IPS-18c (cell line): ENCODE measurements at regions not wholly inside any gene's neighbourhood (a gene's known extent, or its start where the extent isn't known, plus 50 kb on each side); places are given as distances from the start of the nearest gene placed in this dataset.

Experiments used
- H3K4me3 ChIP-seq: 2 replicates; pipeline ENCODE4 v1.7.0; 2013; ENCODE audit warnings: low read depth, mild to moderate bottlenecking, low read length, moderate library complexity; ENCODE audit not compliant: insufficient read depth
- H3K9me3 ChIP-seq: one replicate; pipeline ENCODE4 v1.6.1; 2013; ENCODE audit warnings: mild to moderate bottlenecking, low read length, moderate library complexity; ENCODE audit not compliant: control insufficient read depth, insufficient read depth

DNA sequence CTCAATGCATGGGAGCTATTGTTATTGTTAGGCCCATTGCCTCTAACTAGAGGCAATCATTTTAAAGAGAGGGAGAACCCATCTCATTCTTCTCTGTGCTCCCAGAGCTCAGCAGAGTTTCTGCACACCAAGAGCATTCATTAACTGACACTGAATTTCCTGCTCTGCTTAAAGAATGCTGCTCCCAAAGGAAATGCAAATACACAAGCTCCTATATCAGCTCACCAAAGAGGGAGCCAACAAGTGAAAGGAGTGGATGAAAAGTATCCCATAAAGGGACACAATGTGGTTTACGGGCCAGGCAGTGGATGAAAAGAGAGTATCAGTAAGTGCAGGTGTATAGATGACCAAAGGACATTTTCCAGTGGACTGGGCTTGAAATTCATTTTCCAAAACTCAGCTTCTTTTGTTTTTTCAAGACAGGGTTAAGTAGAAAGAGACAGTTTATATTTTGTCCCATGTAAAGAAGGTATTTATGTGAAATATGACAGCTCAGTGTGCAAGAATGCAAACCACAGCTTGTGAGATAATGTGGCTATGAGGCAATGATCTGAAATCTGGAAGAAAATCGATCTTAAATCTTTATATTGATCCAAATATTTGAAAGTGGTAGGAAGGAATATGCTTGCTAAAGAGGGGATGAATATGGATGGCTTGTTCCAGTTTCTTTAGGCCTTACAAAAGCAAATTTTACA lies 207.7 kb upstream of the CAMK1G start:
- H3K9me3 ChIP-seq = no peaks in the 10 kb centered on the region
- no peak overlapping the region for H3K4me3 ChIP-seq

DNA sequence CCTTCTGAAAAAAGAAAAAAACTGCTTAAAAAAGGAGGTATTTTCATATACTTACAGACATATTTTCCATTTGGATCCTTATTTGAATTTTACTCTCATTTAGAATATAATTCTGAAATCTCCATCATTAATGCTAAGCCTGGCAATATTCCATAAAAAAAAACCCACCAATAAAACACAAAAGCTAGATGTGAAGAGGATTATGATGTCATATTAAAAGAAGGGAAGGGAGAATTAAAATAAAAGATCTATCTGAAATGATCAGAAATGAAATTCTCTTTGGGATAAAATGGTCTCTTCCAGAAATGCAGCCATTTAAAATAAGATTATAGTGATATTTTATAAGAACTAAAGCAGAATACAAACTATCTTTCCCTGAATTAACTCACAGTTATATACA lies 206.7 kb upstream of the CAMK1G start:
- no peak overlapping the region for H3K4me3 ChIP-seq

DNA sequence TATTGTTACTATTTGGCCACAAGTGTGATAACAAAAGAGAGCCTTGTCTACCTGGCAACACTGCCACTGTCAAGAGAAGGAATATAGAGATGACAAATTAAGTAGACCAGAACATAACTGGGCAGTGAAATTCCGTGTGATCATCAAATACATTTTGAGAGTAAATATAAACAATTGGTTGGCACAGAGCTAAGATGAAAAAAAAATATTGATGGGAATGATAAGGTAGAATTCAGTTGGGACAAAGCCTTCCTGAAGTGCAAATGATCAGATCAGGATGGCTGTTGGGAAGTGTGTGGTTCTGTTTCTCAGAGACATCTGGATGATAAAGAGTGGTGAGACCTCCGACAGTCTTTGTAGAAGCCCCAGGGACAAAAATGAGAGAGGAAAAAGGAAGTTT lies 205.5 kb upstream of the CAMK1G start:
- H3K9me3 ChIP-seq = no peaks in the 10 kb centered on the region
- no peak overlapping the region for H3K4me3 ChIP-seq

More for the DNA sequence above, 206.7 kb upstream of the CAMK1G start:
- H3K9me3 ChIP-seq = no peaks in the 10 kb centered on the region

DNA sequence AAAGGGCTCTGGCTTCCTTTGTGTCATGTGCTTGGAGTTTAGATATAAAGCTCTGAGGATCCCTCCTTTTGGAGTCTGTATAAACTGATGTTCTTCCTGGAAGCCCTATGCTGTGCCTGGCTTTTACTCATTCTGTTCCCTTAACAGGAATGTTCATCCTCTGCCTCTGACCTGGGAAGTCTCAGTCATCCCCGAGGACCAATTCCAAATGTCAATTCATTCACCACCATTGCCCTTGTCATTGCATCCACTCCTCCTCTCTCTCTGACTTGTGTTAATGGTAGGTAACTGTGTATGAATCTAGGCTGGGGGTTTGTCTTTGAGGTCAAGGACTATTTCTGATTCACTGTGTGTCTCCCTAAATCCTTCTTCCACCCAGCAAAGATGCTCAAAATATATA lies 204.2 kb upstream of the CAMK1G start:
- Histone ChIP-seq H3K4me3 (no peak overlapping the region), H3K9me3 (no peaks in the 10 kb centered on the region)

DNA sequence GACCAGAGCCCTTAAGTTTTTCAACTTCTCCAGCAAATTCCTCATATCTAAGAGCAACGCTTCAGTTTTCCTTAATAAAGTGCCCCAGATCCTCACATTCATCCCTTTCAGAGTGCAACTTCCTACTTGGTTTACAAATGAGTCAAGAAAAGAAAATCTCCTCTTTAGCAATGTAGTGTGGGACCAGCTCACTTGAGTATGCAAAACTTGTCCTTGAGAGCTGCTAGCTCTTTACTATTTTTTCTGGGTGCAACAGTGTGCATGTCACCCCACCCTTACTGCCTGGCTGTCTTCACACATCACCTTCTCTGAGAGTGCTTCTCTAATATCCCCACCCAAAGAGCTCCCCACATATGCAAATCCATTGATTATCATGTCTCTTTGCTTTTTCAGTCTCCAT lies 203.1 kb upstream of the CAMK1G start:
- H3K4me3 ChIP-seq = no peak overlapping the region
- H3K9me3 ChIP-seq = no peaks in the 10 kb centered on the region

DNA sequence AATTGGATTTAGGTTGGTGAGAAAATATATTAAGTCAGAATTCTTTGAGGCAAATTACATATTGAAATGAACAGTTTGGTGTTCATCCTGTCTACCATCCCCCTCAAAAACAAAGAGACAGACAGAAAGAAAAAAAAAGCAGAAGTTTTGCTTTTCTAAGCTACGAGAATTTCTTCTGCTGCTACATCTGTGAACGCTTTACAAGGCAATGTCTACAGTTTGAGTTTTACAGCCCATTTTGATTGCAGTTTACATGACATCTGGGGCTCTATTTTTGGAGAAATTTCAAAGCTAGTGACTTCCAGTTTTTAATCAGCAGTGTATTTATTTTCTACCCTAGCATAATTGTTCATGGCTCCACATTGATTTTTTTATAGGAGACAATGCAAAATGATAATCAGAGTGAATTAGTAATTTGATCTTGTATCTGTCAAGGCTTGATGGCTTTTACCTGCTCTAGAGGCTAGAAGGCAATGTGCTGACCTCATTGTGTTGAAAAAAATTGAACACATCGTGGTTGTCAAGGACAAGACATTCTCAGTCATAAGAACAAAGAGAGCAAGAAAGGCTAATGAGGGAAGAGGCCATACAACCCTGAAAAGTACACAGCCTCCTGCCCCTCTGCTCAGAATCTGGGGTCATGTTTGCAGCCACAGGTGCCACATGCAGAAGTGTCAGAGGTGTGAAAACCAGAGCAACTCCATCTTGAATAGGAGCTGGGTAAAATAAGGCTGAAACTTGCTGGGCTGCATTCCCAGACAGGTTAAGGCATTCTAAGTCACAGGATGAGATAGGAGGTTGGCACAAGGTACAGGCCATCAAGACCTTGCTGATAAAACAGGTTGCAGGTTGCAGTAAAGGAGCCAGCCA lies 201.0 kb upstream of the CAMK1G start:
- Histone ChIP-seq H3K4me3 (no peak overlapping the region), H3K9me3 (no peaks in the 10 kb centered on the region)

DNA sequence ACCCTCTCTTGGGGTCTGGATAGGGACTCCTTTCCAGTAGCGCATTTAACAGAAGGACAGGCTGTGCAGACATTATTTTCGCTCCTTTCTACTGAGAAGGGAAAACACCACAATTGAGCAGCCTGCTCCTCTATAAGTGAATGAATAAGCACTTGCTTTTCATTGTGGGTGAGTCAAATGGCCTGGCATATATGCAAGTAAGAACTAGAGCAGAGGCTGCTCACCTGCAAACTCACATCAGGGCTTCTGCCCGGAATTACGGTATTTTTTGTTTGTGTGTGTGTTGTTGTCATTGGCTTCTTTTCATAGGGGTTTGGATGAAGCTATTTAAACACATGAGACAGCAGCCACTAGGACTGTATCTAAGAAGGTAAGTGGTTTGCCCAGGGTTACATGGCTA lies 200.1 kb upstream of the CAMK1G start:
- H3K4me3 ChIP-seq = no peak overlapping the region
- no peaks in the 10 kb centered on the region for H3K9me3 ChIP-seq

DNA sequence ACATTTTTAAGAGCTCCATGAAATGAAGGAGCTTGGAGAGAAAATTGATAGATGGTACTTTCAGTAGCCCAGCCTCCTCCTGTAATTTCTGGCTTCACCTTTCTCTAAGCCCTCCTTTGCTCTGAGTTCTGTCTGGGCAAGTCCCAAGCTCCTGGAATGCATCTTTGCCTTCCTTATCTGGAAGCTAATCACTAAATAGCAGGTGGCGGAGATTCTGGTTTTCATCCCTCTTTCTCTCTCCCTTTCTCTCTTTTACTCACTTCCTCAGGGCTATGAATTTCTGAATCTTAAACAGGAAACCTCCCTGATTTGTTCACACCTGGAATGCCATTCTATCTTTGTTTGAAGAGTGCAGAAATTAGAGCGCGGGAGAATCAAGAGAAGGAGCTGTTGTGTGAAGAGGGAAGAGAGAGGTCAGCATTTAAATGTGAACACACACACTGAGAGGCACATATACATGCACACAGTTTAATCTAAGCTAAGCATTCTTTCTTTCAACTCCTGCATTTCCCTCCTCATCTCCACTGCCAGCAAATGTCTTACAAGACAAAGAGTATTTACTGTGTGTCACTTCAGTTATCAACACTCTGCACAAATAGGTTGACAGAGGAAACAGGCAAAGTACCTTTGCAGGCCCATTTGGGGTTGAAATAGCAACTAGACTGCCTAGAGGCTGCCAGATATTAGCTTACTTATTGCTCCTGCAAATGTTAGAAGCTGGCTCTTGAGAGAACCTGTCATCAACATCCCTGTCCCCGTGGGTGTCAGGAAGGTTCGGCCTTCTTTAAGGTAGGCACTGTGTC lies 199.4 kb upstream of the CAMK1G start:
- Histone ChIP-seq H3K4me3 (no peak overlapping the region), H3K9me3 (no peaks in the 10 kb centered on the region)

DNA sequence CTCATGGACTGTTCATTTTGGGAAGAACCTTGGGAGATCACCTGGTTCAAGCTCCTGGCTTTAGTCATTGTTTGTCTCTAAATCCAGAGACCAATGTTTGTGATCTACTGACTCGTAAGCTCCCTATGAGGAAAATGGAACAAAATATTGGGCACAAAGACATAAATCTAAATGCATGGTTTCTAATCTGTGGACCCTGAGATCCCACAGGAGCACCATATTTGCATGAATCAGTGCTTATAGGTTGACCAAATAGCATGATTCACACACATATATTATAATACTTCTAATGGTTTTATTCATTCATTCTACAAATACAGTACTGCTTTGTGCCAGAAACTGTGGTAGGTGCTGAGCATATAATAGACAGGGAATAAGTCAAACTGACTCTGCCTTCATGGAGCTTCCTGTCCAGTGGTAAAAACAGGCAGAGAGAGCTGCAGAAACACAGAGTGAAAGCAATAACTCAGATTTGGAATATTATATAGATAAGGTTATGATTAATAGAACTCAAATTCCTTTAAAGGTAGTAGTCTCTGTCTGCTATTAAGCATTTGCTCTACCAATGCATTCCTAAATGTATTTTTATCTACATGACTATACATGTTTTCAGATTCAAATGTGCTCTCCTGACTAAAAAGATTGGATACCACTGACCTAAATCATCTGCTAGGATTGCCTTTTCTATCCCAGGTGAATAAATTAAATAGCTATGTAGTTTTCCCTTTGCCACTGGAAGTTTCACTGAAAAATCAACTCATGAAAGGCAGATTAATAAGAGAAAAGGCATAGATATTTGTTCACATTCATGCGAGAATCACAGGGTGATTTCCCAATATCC lies 198.6 kb upstream of the CAMK1G start:
- no peak overlapping the region for H3K4me3 ChIP-seq

DNA sequence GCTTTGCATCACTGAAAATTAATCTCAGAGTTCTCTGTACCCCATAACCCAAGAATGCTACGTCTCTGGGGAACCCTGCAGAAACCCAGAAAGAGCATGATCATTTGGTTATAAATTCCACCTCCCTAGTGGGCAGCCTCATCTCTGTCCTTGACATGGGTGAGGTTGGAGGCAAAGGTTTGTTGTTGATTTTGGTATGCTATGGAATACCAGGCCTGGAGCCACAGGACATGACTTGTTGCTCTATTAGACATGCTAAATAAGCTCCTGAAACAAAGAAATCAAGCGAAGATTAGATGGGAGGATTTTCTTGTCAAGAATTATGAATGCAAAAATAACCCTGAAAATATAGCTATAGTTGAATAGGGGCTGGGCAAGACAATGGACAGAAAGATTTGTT lies 197.4 kb upstream of the CAMK1G start:
- Histone ChIP-seq H3K4me3 (no peak overlapping the region), H3K9me3 (no peaks in the 10 kb centered on the region)

More for the DNA sequence above, 198.6 kb upstream of the CAMK1G start:
- H3K9me3 ChIP-seq = no peaks in the 10 kb centered on the region

DNA sequence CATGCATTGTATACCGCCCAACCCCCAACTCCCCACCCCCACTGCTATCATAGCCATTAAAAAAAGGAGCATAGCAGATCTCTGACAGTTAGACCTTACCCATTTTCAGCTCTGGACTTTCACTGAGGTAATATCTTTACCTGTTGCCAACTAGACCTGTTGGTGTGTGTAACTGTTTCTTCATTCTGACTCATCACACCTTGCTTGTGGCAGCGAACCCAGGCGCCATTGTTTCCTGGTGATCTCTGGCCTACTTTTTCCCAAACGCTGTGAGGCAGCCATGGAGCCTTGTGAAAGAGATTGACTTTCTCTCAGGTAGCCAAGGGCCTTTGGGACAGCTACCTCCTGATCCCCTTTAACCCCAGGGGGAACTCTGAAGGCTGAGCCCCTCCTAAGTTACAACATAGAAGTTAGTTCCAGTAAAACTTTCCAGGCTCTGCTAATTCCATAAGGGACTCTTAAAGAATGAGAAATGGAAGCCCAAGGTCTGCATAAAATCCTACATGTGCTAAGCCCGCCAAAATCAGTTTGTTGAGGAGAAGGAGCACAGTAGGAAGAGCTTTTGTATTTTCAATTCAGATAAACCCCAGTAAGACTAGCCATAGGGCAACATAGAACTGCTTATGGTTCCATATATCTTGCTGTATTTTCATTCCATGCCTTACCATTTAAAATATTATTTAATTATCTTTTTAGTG lies 196.1 kb upstream of the CAMK1G start:
- Histone ChIP-seq H3K4me3 (no peak overlapping the region), H3K9me3 (no peaks in the 10 kb centered on the region)

DNA sequence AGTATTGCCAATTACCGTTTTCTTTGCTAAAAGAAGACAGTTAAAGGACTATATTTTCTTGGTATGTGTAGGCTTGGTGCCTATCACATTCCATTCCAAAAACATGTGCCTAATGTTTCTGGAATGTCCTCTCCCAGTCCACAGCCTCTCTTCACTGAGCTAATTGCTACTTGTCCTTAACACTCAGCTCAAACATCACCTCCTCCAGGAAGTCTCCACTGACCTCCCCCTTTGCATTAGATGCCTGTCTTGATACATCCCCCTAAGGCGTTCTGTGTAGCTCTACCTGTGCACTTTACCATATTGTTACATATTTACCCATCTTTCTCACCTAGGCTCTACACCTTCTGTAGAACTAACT lies 195.6 kb upstream of the CAMK1G start:
- Histone ChIP-seq H3K4me3 (no peak overlapping the region), H3K9me3 (no peaks in the 10 kb centered on the region)

DNA sequence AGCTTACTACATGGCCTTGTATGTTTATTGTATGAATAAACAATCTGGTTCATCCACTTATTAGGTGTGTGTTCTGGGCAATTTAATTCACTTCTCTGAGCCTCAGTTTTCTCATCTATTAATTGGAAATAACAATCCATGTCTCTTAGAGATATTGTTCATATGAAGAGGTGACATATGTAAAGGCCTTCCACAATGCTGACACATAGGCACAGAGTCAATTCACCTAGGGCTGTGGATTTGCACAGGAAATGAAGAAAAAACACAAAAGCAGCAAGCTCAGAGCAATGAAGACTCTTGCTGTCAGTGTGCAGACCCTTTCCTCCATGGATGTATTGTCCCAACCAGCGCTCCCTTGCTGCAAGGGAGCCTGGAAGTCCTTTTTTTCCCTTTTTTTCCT lies 195.2 kb upstream of the CAMK1G start:
- Histone ChIP-seq H3K4me3 (no peak overlapping the region), H3K9me3 (no peaks in the 10 kb centered on the region)

DNA sequence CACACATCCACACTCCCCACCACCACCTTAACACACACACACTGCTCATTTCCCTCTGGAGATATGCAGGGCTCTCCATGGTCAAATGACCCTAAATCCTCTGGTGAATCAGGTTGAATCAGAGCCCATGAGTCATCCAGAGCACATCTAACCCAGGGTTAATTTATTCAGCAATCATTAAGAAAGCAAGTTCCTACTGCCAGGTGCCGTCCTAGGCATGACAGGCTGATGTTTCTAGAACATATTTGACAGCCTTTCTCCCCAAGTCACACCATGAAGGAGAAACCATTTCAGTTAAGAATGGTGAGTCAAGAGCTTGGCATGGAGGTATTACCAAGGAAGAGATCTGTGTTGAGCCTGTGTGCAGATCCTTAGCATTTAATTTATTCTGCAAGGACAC lies 194.3 kb upstream of the CAMK1G start:
- H3K4me3 ChIP-seq = no peak overlapping the region; the same call in 1 of the 2 replicates
- no peaks in the 10 kb centered on the region for H3K9me3 ChIP-seq

DNA sequence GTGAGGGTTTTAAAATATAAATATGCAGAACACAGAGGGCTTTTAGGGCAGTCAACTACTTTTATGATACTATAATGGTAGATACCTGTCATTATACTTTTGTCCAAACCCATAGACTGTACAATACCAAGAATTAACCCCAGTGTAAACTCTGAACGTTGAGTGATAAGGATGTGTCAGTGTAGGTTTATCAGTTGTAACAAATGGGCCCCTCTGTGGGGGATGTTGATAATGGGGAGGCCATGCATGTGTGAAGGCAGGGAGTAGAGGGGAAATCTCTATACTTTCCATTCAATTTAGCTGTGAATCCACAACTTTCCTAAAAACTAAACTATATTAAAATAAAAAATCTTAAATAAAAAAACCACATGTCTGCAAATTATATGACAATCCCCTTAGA lies 193.5 kb upstream of the CAMK1G start:
- Histone ChIP-seq H3K4me3 (no peak overlapping the region), H3K9me3 (no peaks in the 10 kb centered on the region)

DNA sequence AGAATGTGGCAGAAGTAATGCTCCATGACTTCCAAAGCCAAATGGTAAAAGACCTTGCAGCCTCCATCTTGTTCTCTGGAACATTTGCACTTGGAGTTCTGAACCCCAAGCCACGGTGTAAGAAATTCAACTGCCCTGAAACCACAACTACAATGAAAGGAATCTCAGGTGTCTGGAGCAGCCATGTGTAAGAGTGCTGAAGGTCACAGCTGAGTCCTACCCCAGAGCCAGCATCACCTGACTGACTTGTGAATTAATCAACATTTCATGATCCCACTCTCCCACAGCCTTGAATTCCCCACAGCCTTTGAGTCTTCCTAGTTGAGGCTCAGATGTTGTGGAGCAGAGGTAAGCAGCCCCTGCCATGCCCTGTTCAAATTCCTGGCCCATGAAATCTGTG lies 192.8 kb upstream of the CAMK1G start:
- H3K9me3 ChIP-seq = no peaks in the 10 kb centered on the region
- H3K4me3 ChIP-seq = no peak overlapping the region

DNA sequence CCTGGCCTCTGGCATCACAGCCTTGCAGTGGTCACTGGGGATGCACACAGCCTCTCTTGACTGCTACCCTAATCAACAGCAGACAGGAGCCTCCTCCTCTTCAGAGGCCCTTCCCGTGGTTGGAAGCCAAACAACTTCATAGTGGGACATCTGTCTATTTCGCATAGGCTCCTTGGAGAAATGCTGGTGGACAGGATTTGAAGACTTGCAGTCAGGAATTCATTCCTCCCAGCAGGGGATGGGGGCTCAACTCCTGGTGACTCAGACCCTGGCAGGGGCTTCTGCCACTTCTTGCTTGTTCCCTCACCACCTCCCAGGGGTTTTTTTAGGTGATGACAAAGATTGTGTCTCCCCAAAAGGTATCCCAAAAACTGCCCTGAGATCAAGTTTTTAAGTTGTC lies 191.7 kb upstream of the CAMK1G start:
- Histone ChIP-seq H3K9me3 (no peaks in the 10 kb centered on the region), H3K4me3 (no peak overlapping the region)
